Activated T-cell treated with anti-CD3 and anti-CD28 coated beads for 48 hours (primary cell): ENCODE measurements at regions not wholly inside any gene's neighbourhood (a gene's known extent, or its start where the extent isn't known, plus 50 kb on each side); places are given as distances from the start of the nearest gene placed in this dataset.
"Not testable (repeated sequence)": the region's sequence is repeated elsewhere in the genome, so short reads cannot be mapped to it uniquely, and the experiment has no call there.

Source experiments
- DNase-seq: peaks from one replicate; pipeline ENCODE4 v3.0.0-alpha.2; 2020; ENCODE audit warnings: low read depth

DNA sequence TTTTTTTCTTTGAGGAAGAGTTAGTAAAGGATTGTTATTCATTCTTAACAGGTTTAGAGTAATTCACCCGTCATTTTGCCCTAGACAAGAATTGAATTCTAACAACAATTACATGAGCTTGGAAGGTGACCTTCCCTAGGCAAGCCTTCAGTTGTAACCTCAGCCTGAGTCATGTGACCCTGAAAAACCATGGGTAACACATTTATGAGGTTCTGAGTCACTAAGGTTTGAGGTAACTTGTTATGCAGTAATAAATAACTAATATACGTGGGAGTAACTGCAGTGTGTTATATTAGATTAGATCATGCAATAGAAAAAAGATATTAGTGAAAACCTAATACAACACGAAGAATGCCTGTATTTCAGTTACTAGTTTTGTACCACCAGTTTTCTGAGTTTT lies 237.6 kb upstream of the NDN start:
- DNase-seq = no peak

DNA sequence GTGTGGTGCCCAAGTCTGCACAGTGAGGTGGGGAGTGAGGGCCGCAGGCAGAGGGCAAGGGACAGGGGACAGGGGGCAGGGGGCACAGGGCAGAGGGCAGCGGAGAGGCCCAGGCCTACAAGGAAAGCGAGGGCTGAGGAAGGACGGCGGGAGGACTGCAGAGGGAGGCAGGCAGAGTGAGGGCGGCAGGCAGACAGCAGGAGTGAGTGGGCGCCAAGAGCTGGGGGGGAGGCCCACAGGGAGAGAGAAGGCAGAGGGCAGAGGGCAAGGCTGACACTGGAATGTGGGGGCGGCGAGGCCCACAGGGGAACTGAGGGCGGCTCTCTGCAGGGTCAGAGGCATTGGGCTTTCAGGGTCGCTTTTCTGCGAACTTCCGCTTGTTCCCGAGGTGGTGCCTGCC lies 267.8 kb upstream of the NDN start:
- no peak for DNase-seq

DNA sequence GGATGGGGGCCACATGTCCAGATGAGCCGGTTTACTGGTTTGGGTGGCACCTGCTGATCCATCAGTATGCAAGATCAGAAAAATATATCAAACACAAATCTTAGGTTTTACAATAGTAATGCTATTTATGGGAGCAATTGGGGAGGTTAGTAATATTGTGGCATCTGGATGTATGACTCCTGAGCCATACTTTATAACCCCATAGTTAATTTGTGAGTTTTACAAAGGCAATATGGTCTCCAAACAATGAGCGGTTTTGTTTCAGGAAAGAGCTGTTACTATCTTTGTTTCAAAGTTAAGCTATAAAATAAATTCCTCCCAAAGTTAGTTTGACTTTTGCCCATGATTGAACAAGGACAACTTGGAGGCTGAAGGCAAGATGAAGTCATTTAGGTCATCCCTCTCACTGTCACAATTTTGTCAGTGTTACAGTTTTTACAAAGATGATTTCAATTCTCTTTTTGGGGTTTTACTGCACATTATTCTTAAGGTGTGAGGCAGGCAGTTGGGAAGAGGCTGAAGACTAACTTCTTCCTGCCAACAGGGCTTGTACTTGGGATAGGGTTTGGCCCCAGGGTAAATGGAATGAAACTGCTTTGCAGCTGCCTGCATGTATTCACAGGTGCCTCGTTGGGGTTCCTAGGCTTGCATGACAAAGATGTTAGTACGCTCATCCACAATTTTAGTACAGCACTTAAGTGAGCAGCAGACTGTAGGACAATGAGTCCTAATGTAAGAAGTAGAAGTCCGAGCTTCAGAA lies 296.6 kb upstream of the NDN start:
- DNase-seq = no peak

DNA sequence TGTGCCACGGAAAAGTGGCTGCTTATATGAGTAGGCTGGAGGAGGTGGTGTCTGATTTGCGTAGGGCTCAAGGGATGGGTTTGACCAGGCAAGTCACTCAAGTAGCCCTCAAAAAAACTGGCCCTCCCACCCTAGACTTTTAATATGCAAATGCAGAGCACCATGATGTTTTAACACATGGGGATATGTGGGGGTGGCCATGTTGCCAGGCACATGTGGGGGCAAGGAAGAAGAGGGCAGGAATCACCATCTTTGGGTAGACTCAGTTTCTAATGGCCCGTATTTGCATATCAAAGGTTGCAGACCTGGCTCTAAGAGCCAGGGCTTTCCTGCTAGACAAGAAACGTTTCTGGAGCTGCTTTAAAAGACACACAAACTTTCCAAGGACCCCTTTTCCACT lies 307.2 kb upstream of the NDN start:
- DNase-seq = no peak

DNA sequence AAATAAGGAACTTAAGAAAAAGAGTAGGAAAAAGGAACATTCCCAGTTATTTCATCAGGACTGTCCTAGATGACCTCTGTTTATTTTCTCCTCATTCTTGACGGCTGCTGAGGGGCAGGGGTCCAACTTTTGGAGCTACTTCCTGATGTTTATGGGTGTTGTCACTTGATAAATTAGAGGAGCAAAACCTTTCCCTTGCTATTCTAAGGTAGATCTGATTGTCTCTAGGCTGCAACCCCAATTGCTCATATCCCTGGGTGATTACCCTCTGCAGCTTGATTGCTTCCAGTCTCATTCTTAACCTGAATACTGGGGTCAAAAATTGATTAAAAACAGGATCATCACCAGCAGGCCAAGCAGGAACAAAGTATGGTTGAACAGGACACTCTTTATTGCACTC lies 311.0 kb upstream of the NDN start:
- no peak for DNase-seq

DNA sequence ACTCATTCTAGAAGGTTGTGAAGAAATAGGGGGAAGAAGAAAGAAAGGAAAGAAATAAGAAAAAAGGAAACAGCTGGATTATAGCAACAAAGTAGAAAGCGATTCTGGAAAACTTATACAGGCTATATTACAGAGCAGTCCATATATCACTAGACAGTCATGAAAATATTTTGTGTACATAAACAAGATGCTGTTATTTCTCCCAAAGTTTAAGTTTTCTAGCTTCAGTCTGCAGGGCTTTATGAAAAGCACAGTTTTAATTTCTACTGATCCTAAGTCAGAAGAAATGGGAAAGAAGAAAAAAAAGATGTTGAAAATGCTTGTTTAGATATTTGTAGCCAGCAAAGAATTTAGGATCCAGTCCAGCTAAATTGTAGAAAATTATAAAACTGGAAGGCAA lies 321.4 kb upstream of the NDN start:
- DNase-seq = no peak

DNA sequence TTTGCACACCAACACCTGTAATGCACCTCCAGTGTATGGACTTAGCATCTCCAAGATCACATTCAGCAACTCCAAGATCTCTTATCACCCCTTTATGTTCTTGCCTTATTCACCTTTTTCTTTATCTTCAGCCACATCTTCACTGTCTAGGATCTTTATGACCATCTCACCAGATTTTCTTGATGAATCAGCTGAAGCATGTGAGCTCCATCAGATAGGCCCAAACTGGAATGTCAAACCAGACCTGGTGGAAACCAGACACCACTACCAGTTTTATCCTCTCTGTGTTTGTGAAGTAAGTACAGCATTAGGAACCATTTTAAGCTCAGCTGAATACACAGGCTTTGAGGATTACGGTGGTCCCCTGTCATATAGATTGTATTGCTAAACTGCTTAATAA lies 330.4 kb upstream of the NDN start:
- no peak for DNase-seq

DNA sequence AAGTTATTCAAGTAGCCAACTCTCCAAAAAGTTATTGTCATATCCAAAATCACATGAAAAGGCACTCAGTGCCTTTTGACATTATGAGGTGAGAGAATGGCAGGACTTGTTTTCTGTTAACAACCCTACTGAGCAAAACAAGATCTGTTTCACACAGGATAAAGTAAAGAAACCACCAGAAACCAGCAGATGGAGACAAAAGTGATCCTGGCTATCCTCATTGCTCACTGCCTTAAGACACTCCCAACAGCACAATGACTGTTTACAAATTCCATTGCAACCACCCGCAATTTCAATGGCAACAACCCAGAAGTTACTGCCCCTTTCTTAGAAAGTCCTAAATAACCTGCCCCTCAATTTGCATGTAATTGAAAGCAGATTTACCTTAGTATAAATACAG lies 352.6 kb upstream of the NDN start:
- no peak for DNase-seq

DNA sequence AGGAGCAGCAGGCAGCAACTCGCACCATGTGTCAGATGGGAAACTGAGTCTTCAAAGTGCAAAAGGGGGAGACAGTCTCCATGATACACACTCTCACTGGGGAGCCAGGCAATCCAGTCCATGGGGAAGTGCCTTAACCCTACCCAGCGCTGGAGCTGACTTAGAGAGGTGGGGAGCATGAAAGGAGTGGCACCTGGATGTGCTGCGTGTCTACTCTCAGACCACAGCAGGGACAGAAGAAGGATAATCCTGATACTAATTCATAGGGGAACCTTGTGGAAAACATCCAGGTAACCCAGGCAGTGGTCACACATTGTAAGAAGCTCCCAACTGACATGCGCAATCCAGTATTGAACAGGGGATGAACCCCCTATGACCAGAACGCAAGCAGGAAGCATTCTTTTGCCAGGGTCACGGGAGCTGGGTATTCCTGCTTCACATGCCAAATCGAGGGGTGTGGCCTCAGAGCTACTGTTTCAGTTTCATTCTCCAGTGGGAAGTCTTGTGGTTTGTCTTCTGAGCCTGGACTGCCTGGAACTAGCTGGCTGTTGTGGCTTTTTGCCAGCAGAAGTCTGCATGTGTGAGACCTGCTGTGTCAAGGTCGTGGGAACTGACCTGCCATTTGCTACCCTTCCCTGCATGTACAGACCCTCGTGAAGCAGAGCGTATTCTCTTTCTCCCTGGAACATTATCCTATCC lies 367.6 kb upstream of the NDN start:
- no peak for DNase-seq

DNA sequence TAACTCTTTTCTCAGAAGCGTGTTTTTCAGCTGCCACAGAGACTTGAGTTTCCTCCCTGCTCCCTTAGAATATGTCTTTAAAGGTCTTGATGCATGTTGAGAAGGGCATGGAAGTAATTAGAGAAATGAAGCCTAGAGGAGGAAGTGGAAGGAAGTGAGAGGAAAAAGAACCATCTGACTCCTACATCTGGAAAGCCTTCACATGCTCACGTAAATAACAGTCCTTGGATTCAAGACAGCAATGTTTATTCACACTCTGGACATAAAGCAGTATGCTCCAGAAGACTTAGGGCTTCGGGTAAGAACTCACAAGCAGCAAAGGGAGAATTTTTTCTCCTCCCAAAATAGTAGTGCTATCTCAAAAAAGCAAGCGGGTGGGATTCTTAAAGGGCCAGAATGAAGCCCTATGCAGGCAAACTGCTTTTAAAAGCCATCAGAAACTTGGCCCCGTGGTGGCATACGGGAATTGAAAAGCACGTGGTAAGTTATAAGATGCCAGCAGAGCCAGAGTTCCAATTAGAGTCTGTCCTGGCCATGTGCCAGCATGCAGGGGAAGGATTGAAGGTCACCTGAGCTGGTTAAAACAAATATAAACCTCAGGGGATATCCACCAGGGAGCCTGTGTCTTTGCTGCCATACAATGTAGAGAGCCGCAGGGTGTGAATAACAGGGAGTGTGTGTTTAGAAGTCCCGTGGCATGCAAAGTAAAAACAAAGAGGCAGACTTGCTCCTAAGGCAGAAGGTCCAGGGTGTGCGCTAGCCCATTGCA lies 380.8 kb upstream of the NDN start:
- no peak for DNase-seq

DNA sequence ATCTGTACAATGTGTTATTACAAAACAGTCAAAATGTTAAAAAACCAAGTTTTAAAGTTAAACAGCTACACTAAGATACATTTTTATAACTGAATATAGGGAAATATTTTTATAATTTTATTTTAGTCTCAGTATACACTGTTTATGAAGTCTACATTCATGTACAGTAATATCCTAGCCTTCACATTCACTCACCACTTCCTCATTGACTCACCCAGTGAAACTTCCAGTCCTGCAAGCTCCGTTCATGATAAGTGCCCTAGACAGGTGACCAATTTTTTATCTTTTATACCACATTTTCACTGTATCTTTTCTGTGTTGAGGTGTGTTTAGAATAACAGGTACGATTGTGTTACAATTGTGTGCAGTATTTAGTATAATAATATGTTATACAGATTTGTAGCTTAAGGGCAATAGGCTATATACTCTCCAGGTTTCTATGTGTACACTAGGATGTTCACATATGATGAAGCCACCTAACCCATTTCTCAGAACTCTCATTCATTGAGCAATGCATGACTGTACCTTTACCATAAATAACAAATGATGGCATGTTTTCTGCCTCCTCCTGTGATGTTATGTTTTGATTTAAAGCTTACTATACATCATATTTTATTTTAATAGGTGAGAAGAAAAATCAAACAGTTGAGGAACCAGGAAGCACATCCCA lies 388.4 kb upstream of the NDN start:
- no peak for DNase-seq

DNA sequence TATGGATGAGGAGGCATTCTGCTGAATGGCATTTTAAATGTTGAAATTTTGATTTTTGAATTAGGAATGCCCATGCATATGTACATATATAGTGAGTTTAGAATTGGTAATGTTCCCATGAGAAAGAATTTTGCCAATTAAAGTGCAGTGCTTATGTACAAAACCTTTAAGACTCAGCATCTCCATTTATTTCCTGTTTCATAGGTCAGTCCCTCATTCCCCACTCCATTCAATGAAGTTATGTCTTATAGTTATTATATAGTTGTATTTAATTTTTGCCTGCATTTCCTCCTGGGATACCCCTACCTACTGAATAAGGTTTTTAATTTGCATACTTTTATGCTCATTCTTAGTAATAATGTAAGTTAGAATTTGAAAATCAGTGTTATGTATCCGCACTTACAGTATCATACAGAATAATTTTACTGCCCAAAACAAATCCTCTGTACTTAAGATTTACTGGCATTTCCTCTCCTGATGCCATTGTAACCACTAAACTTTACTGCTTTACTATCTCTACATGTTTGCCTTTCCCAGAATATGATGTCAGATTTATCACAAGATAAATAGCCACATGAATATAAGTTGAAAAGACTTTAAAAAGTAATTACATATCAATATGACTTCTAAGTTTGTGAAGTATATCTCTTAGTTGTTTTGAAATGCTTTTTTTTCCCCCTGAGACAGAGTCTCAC lies 389.1 kb upstream of the NDN start:
- no peak for DNase-seq

DNA sequence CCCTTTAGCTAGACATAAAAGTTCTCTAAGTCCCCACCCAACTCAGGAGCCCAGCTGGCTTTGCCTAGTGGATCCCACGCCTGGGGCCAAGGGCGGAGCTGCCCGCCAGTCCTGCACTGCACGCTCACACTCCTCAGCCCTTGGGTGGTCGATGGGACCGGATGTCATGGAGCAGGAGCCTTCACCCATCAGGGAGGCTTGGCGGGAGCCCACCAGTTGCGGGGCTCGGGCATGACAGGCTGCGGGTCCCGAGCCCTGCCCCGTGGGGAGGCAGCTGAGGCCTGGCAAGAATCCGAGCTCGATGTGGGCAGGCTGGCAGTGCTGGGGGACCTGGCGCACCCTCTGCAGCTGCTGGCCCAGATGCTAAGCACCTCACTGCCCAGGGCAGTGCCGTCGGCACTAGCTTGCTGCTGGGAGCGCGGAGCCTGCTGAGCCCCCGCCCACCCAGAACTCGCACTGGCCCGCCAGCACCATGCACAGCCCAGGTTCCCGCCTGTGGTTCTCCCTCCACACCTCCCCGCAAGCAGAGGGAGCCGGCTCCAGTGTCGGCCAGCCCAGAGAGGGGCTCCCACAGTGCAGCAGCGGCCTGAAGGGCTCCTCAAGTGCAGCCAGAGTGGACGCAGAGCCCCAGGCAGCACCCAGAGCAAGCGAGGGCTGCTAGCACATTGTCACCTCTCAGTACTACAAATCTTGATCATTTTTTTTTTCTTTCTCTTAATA lies 391.4 kb upstream of the NDN start:
- DNase-seq = no peak

DNA sequence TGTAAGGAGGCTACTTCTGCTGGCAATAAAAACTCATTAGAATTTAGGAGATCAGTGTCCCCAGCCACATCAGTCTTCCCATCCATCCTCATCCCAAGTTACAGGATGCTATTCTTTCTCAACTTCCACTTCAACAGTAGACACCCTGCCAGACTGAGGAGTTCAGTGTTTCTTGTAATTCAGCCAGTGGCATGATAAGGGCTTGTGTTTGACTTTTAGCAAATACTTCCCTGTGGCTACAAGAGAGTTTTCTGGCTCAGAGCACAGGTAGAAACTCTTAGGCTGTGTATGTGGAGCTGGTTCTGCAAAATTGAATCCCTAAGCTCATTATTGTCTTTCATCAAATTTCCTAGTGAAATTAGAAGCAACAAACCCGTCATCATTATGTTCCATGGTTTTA lies 401.8 kb upstream of the NDN start:
- DNase-seq = not testable (repeated sequence)

DNA sequence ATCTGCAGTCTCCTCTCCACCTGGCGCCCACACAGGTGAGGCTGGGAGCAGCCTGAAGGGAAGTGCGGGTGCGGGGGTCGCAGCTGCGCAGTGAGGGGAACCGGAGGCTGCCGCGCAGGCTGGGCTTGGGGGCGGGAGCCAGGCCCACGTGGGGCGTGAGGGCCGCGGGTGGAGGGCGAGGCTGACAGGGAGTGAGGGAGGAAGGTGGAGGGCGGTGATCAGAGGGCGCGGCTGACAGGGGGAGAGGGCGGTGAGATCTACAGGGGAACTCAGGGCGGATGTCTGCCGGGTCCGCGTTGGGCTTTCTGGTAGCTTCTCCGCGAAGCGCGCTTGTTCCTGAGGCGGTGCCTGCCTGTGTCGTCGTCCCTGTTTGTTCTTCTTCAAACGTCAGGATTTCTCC lies 414.4 kb upstream of the NDN start:
- DNase-seq = not testable (repeated sequence)

DNA sequence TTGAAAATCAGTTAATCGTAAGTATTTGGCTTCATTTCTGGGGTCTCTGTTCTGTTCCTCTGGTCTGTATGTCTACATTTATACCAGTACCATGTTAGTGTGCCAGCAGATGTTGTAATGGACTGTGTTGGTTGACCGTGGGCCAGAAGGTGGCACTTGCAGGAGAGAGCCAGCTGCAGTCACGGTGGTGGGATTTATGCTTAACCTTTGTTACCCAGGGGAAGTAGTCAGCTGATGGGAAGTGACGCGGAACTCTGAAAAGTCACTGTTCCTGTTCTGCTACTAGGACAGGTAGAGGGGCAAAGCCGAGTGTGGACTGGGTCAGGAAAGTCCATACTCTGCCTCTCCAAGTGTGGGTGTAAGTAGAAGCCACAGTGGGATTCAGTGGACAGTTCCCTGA lies 420.4 kb upstream of the NDN start:
- not testable (repeated sequence) for DNase-seq

DNA sequence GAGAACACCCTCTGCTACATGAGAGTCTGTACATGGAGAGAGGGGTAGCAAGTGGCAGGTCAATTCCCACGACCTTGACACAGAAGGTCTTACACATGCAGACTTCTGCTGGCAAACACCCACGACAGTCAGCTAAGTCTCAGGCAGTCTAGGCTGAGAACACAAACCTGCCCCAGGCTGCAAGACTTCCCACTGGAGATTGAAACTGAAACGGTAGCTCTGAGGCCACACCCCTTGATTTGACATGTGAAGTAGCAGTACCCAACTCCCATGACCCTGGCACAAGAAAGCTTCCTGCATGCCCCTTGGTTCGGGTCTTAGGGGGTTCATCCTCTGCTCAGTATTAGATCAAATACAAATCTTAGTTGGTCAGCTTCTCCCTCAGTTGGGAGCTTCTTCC lies 420.8 kb upstream of the NDN start:
- DNase-seq = not testable (repeated sequence)

DNA sequence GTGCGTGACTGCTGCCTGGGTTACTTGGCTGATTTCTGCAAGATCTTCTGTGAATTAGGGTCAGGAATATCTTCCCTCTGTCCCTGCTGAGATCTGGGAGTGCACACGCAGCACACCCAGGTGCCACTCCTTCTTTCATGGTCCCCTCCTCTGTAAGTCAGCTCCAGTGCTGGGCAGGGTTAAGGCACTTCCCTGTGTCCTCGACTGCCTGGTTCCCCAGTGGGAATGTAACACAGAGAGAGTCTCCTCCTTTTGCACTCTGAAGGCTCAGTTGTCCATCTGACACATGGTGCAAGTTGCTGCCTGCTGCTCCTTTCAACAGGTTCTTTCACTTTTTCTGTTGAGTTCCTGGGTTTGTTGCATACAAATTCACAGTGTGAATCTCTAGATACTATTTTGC lies 421.2 kb upstream of the NDN start:
- DNase-seq = not testable (repeated sequence)

DNA sequence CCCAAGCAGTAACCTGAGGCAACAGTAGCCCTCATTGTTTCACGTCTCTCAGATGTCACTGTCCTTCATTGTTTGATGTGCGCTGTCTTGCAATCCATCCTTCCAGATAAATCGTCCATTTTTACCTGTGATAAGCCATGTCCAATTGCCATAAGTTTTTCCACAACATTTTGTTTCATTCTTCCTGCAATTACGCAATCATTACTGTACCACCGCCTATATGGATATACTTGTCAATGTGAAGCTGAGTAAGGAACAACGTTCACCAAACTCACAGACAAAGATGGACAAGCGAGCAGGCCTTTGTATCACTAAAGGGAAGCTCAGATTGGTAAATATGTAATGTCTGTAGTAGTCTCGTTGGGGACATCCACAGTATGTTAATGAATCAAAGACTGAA lies 452.5 kb upstream of the NDN start:
- not testable (repeated sequence) for DNase-seq

DNA sequence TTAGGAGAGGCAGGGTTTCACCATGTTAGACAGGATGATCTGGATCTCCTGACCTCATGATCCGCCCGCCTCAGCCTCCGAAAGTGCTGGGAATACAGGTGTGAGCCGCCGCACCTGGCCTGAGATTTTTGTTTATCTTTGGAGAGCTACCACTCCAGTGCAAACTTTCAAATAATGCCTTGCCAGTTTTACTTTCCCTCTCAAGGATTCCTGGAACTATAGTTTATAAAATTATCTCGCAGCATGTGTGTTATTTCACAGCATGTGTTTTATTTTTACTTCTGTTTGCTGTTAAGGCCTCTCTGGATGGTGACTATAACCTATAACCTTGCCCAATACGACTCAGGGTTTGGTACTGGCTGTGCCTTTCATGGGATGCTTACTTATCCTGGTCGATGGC lies 458.0 kb upstream of the NDN start:
- DNase-seq = not testable (repeated sequence)

DNA sequence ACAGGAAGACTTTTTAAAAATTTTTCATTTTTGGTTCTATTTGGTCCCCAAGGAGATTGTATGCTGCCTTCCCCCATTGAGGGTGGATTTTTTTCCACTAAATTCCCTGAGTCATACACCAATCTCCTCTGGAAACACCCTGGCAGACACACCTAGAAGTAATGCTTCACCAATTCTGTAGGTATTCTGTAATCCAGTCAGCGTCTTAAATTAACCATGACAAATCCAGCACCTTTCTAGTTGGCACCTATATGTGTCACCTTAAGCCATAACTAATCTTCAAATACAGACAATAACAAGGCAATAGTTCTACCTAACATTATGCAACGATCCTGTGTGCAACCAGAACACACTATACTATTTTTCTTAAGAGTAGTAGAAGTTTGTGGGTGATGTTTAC lies 459.1 kb upstream of the NDN start:
- no peak for DNase-seq
